ENCODE measurements at regions not wholly inside any gene's neighbourhood (a gene's known extent, or its start where the extent isn't known, plus 50 kb on each side); places are given as distances from the start of the nearest gene placed in this dataset.
"Not testable (repeated sequence)": the region's sequence is repeated elsewhere in the genome, so short reads cannot be mapped to it uniquely, and the experiment has no call there.

DNA sequence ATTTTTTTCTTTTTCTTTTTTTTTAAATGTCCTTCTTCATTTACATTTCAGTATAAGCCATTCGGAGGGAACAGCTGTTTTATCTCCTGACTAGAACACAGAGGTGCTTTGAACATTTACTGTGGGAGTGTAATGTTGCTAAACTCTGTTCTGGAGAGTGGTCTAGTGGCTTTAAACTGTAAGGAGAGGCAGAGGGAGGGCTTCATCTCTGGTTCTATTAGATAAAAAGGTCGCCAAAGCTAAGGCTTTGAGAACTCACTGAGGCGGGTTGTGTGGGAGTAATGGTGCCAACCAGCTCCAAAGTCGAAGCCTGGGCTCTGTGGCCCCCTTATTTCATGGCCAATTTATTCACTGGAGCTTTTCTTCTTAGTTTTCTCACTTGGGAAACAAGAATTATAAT lies 133.2 kb downstream of the ANXA2 start:
- DNase-seq (ENCODE audit: low spot score): no peak
- TF ChIP-seq, protein P1, sequence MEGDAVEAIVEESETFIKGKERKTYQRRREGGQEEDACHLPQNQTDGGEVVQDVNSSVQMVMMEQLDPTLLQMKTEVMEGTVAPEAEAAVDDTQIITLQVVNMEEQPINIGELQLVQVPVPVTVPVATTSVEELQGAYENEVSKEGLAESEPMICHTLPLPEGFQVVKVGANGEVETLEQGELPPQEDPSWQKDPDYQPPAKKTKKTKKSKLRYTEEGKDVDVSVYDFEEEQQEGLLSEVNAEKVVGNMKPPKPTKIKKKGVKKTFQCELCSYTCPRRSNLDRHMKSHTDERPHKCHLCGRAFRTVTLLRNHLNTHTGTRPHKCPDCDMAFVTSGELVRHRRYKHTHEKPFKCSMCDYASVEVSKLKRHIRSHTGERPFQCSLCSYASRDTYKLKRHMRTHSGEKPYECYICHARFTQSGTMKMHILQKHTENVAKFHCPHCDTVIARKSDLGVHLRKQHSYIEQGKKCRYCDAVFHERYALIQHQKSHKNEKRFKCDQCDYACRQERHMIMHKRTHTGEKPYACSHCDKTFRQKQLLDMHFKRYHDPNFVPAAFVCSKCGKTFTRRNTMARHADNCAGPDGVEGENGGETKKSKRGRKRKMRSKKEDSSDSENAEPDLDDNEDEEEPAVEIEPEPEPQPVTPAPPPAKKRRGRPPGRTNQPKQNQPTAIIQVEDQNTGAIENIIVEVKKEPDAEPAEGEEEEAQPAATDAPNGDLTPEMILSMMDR (IDR thresholded peaks at IDR 0.05; ENCODE audit: extremely low read depth, insufficient read depth, missing control alignments): no peak
- in situ Hi-C loops (cut with MboI; ENCODE audit: low pct_unique_long_range_greater_than_20kb, low sequenced_read_pairs, unreplicated experiment): no loop called here

DNA sequence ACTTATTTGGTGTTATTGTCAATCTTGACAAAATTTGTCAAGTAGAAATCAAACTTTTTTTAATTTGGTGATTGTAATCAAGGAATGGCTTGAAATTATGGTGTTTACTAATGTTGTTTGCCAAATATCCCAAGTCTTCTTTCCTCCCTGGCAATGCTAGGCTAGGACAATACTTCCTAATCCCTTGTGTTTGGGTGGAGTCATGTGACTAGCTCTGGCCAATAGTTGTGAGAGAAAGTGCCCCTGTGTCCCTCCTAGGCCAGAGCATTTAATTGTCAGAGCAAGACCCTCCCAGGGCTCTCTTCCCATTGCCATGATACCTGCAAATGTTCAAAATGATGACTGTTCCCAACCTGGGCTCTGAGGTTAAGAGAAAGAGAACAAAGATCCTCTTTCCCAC lies 132.7 kb downstream of the ANXA2 start:
- TF ChIP-seq, protein P1 (IDR thresholded peaks at IDR 0.05; ENCODE audit: extremely low read depth, insufficient read depth, missing control alignments): no peak
- no peak for DNase-seq (ENCODE audit: low spot score)
- in situ Hi-C loops (cut with MboI; ENCODE audit: low pct_unique_long_range_greater_than_20kb, low sequenced_read_pairs, unreplicated experiment): no loop called here

DNA sequence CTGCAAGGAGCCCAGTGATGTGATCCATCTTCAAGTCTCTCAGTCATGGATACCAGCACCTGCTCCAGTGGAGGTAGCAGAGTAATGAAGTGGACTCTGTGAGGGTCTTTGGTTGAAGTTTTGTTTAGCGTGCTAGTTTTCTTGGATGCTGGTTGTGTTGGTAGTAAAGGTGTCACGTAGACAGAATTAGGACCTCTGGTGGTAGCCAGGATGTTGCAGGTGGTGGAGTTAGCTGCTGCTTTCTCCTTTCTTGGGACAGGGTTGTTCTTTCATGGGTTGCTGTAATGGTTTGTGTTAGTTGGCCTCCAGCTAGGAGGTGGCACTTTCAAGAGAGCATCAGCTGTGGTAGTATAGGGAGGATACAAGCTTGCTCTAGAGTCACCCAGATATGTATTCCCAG lies 125.2 kb downstream of the ANXA2 start:
- in situ Hi-C loops (cut with MboI; ENCODE audit: low pct_unique_long_range_greater_than_20kb, low sequenced_read_pairs, unreplicated experiment): no loop called here
- DNase-seq (ENCODE audit: low spot score): no peak
- TF ChIP-seq, protein P1 (IDR thresholded peaks at IDR 0.05; ENCODE audit: extremely low read depth, insufficient read depth, missing control alignments): no peak

DNA sequence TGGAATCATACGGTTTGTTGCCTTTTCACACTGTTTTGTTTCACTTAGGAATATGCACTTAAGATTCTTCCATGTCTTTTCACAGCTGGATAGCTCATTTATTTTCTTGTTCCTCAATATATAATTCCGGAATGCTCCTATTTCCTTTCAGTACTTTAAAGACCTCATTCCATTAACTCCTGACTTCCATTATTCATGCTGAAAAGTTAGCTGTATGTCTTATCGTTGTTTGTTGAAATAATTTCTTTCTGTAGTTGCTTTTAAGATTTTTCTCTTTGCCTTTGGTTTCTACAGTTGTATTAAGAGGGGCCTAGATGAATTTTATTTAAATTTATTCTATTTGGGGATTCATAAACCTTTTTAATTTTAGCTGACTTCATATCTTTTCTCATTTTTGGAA lies 122.2 kb downstream of the ANXA2 start:
- TF ChIP-seq, protein P1 (IDR thresholded peaks at IDR 0.05; ENCODE audit: extremely low read depth, insufficient read depth, missing control alignments): no peak
- no peak for DNase-seq (ENCODE audit: low spot score)
- in situ Hi-C loops (cut with MboI; ENCODE audit: low pct_unique_long_range_greater_than_20kb, low sequenced_read_pairs, unreplicated experiment): no loop called here

DNA sequence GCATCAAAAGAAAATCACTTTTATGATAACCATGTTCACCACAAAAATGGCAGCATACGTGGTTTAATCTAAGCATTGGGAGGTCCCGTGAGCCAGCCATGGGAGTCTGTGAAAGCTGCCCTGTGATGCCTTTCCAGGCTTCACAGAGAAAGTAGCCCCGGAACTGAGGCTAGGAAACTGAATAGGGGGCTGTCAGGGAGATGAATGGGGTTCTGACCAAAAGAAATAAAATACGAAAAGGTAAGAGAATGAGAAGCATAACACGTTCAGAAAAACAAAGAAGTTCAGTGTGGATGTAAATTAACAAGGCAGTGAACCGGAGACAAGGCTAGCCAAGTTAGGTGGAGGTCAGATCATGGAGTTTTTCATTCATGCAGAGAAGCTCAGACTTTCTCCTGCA lies 118.9 kb downstream of the ANXA2 start:
- TF ChIP-seq, protein P1 (IDR thresholded peaks at IDR 0.05; ENCODE audit: extremely low read depth, insufficient read depth, missing control alignments): no peak
- in situ Hi-C loops (cut with MboI; ENCODE audit: low pct_unique_long_range_greater_than_20kb, low sequenced_read_pairs, unreplicated experiment): no loop called here

DNA sequence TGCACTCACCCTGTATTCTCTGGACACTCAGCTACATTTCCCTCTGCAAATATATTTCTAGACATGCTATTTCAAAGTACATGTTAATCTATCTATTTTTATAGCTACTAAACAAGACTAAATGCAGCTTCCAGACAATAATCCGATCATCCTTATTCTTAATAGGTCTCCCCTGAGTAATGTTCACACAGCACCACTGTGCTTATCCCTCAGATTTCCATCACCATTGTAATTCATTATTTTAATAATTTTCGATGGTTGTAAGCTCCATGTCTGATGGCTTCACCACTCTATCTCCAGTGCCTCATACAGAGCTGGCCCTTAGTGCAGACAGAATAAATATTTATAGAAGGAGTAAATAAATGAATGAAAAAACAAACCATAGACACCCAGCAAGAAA lies 117.5 kb downstream of the ANXA2 start:
- TF ChIP-seq, protein P1 (IDR thresholded peaks at IDR 0.05; ENCODE audit: extremely low read depth, insufficient read depth, missing control alignments): no peak
- no peak for DNase-seq (ENCODE audit: low spot score)
- in situ Hi-C loops (cut with MboI; ENCODE audit: low pct_unique_long_range_greater_than_20kb, low sequenced_read_pairs, unreplicated experiment): no loop called here

More for the DNA sequence above, 118.9 kb downstream of the ANXA2 start:
- no peak for DNase-seq (ENCODE audit: low spot score)

DNA sequence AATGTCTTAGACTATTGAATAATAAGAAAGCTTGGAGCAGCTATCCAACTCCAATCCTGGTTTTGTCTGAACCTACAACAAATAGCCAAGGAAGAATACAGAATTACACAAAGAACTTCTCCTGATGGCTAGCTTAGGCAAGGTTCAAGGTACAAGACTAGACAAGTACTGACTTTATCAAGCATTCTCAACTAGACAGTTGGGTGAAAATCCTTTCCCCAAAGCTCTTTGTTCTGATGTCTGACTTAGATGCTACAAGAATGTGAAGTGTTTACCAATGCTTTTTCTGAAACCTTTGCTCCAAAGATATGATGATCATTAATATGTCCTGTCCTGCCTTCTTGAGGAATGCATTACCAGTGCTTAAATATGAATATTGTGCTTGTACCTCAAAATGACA lies 113.8 kb downstream of the ANXA2 start:
- no peak for DNase-seq (ENCODE audit: low spot score)
- TF ChIP-seq, protein P1 (IDR thresholded peaks at IDR 0.05; ENCODE audit: extremely low read depth, insufficient read depth, missing control alignments): no peak
- in situ Hi-C loops (cut with MboI; ENCODE audit: low pct_unique_long_range_greater_than_20kb, low sequenced_read_pairs, unreplicated experiment): no loop called here

DNA sequence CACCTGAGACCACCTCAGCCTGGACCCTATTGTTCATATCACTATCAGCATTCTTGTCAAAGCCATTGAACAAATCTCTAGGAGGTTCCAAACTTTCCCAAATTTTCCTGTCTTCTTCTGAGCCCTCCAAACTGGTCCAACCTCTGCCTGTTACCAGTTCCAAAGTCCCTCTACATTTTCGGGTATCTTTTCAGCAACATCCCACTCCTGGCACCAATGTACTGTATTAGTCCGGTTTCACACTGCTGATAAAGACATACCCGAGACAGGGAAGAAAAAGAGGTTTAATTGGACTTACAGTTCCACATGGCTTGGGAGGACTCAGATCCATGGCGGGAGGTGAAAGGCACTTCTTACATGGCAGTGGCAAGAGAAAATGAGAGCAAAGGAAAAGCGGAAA lies 101.9 kb downstream of the ANXA2 start:
- DNase-seq (ENCODE audit: low spot score); in situ Hi-C loops (cut with MboI; ENCODE audit: low pct_unique_long_range_greater_than_20kb, low sequenced_read_pairs, unreplicated experiment): not testable (repeated sequence)

Data from GM13977 (cell line).